Kidney (tissue), 13 donors: ENCODE measurements at regions not wholly inside any gene's neighbourhood (a gene's known extent, or its start where the extent isn't known, plus 50 kb on each side); places are given as distances from the start of the nearest gene placed in this dataset.

ENCODE experiments used
- DNase-seq, 5 donors: peaks; one replicate each; pipeline ENCODE4 v3.0.0-alpha.2; 2013 to 2020
- FAIRE-seq: peaks from 2 replicates; lab custom pipeline; 2012; peaks lifted over from hg19 to GRCh38; lab: Jason Lieb, UNC
- H3K27ac ChIP-seq, 2 donors: one replicate each; pipeline ENCODE4 v1.7.0; 2013; ENCODE audit warnings: low read depth in 2 of 2, low read length in 2 of 2, inconsistent platforms in 1 of 2
- H3K27me3 ChIP-seq: one replicate; pipeline ENCODE4 v1.7.1; 2013; ENCODE audit warnings: low read length, inconsistent platforms; ENCODE audit not compliant: control insufficient read depth, insufficient read depth
- H3K36me3 ChIP-seq, 3 donors: one replicate each; pipeline versions ENCODE4 v1.7.0 to v1.7.1; 2013; ENCODE audit warnings: low read length in 3 of 3, control low read depth in 1 of 3, inconsistent platforms in 1 of 3; ENCODE audit not compliant: insufficient read depth in 3 of 3, control insufficient read depth in 2 of 3
- H3K4me1 ChIP-seq, 3 donors: one replicate each; pipeline versions ENCODE4 v1.7.0 to v1.7.1; 2013; ENCODE audit warnings: low read length in 3 of 3, inconsistent platforms in 1 of 3, low read depth in 1 of 3; ENCODE audit not compliant: control insufficient read depth in 2 of 3, insufficient read depth in 2 of 3
- H3K4me3 ChIP-seq, 3 donors: one replicate each; pipeline versions ENCODE4 v1.7.0 to v1.8.1; 2013; ENCODE audit warnings: low read length in 3 of 3, control low read depth in 1 of 3, inconsistent platforms in 1 of 3
- H3K9ac ChIP-seq, 3 donors: one replicate each; pipeline versions ENCODE4 v1.7.0 to v1.7.1; 2013; ENCODE audit warnings: low read length in 3 of 3, control low read depth in 1 of 3, inconsistent platforms in 1 of 3
- H3K9me3 ChIP-seq, 3 donors: one replicate each; pipeline versions ENCODE4 v1.7.0 to v1.7.1; 2013; ENCODE audit warnings: low read length in 3 of 3, control low read depth in 1 of 3, inconsistent platforms in 1 of 3; ENCODE audit not compliant: control insufficient read depth in 2 of 3, insufficient read depth in 1 of 3
- CTCF ChIP-seq: IDR thresholded peaks from 3 replicates; pipeline ENCODE4 v1.5.1; 2012; ENCODE audit warnings: mild to moderate bottlenecking, moderate library complexity, borderline replicate concordance; ENCODE audit not compliant: insufficient read depth; ENCODE audit errors: extremely low read depth
- intact Hi-C: fragments of 100-400 bp; cut with DNase I; formaldehyde crosslinking; loops from one replicate; pipeline ENCODE4 v1.11.1; 2022
- donor health status: control.
- donor health status: control.
- donor health status: control.
- donor health status: control.
- donor health status: control.
- donor health status: DM: yes; HTN: yes; CAD: no.
- donor health status: Normal renal cell carcinoma (clear cell type).

- H3K27me3 ChIP-seq: no peaks in the 10 kb centered on the region
- no peaks in the 10 kb centered on the region for H3K9me3 ChIP-seq
- DNase-seq (no peak), FAIRE-seq (no peak)
- no peaks in the 10 kb centered on the region for H3K36me3 ChIP-seq
- H3K4me3 ChIP-seq: no peak overlapping the region
- H3K4me1 ChIP-seq: no peaks in the 10 kb centered on the region
- no peak for TF ChIP-seq CTCF
- no peak overlapping the region for H3K9ac ChIP-seq
- H3K27ac ChIP-seq: no peak overlapping the region
- intact Hi-C loops: no loop called here
These were observed 209.3 kb downstream of the MTERF1 start for GRCh38 chr7:91671245-91671644.

- FAIRE-seq: no peak
- Histone ChIP-seq H3K36me3 (no peaks in the 10 kb centered on the region), H3K9me3 (no peaks in the 10 kb centered on the region), H3K4me3 (no peak overlapping the region), H3K27me3 (no peaks in the 10 kb centered on the region), H3K27ac (no peak overlapping the region), H3K9ac (no peak overlapping the region), H3K4me1 (no peaks in the 10 kb centered on the region)
- no peak for DNase-seq
- intact Hi-C loops: no loop called here
- TF ChIP-seq CTCF: no peak
These were observed 206.0 kb downstream of the MTERF1 start for GRCh38 chr7:91674470-91674869.

- no peak for FAIRE-seq
- Histone ChIP-seq H3K9ac (no peak overlapping the region), H3K27me3 (no peaks in the 10 kb centered on the region), H3K4me3 (no peak overlapping the region), H3K36me3 (no peaks in the 10 kb centered on the region), H3K27ac (no peak overlapping the region), H3K9me3 (peaks cover 0 to 20% (median 0%) of the 10 kb centered on the region in 3 donors), H3K4me1 (no peaks in the 10 kb centered on the region)
- intact Hi-C loops: no loop called here
- no peak for DNase-seq
- TF ChIP-seq CTCF: no peak
These were observed 198.8 kb downstream of the MTERF1 start for GRCh38 chr7:91681718-91682117.

- DNase-seq (no peak), FAIRE-seq (no peak)
- H3K9ac ChIP-seq: no peak overlapping the region
- H3K4me1 ChIP-seq: no peaks in the 10 kb centered on the region
- intact Hi-C loops: no loop called here
- H3K9me3 ChIP-seq: peaks cover 0 to 20% (median 0%) of the 10 kb centered on the region in 3 donors
- no peaks in the 10 kb centered on the region for H3K36me3 ChIP-seq
- H3K27ac ChIP-seq: no peak overlapping the region
- no peak overlapping the region for H3K4me3 ChIP-seq
- no peak for TF ChIP-seq CTCF
- no peaks in the 10 kb centered on the region for H3K27me3 ChIP-seq
These were observed 196.7 kb downstream of the MTERF1 start for GRCh38 chr7:91683823-91684222.
